ENCODE measurements at regions not wholly inside any gene's neighbourhood (a gene's known extent, or its start where the extent isn't known, plus 50 kb on each side); places are given as distances from the start of the nearest gene placed in this dataset.

GRCh38 chr20:58046311-58046710 lies 182.1 kb downstream of the ANKRD60 start:
- peaks cover 0 to 48% (median 8%) of the 10 kb centered on the region in 4 donors for H3K4me1 ChIP-seq
- DNase-seq (ENCODE audit: low spot score in 2 of 2): no peak
- WGBS, 2 donors: 88 to 94% methylated on average over 5 of the region's 5 CpGs
- no peaks in the 10 kb centered on the region for H3K36me3 ChIP-seq
- TF ChIP-seq CTCF (IDR thresholded peaks at IDR 0.05) (no peak), POLR2A (IDR thresholded peaks at IDR 0.05) (no peak), EP300 (IDR thresholded peaks at IDR 0.05) (no peak)
- H3K9me3 ChIP-seq: peaks cover 0 to 4% (median 0%) of the 10 kb centered on the region in 4 donors
- H3K27me3 ChIP-seq: no peaks in the 10 kb centered on the region
- H3K27ac ChIP-seq: no peak overlapping the region
- H3K4me3 ChIP-seq: no peak overlapping the region

- 87% methylated on average over 7 of the region's 7 CpGs for WGBS, 2 donors
- TF ChIP-seq CTCF (IDR thresholded peaks at IDR 0.05) (no peak), POLR2A (IDR thresholded peaks at IDR 0.05) (no peak), EP300 (IDR thresholded peaks at IDR 0.05) (no peak)
- no peak for DNase-seq (ENCODE audit: low spot score in 2 of 2)
- H3K4me1 ChIP-seq: peaks cover 0 to 48% (median 8%) of the 10 kb centered on the region in 4 donors
- no peak overlapping the region for H3K27ac ChIP-seq
- H3K27me3 ChIP-seq: no peaks in the 10 kb centered on the region
- H3K4me3 ChIP-seq: no peak overlapping the region
- H3K9me3 ChIP-seq: no peaks in the 10 kb centered on the region
- H3K36me3 ChIP-seq: no peaks in the 10 kb centered on the region
Observed at GRCh38 chr20:58045579-58045978, 182.9 kb downstream of the ANKRD60 start.

DNA sequence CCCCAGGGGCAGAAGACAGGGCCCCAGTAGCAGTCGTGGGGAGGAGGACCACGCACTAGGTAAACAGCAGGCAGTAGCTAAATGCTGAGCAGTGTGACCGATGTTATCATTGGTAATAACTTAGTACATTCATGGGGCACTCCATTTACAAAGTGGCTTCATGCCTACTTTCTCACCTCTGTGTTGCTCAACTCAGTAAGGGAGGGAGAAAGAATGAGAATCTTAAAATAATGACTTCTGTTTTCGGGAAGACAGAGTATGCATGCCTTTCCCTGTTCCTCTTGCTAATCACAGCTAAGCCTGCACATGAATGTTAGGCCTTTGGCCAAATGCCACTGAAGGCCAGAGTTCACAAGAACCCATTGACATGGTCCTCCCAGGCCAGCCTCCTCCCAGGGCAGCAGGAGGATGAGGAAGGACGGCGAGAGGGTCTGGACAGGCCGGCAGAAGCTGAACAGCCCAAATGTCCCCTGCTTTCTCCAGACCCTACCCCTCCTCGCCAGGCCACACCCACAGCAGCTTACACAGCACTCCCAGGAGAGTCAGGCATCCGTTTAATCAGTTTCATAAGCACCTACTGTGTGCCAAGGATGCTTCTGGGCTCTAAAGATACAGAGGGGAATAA lies 183.4 kb downstream of the ANKRD60 start:
- WGBS, 2 donors: 61 to 64% methylated on average over 9 of the region's 9 CpGs

DNA sequence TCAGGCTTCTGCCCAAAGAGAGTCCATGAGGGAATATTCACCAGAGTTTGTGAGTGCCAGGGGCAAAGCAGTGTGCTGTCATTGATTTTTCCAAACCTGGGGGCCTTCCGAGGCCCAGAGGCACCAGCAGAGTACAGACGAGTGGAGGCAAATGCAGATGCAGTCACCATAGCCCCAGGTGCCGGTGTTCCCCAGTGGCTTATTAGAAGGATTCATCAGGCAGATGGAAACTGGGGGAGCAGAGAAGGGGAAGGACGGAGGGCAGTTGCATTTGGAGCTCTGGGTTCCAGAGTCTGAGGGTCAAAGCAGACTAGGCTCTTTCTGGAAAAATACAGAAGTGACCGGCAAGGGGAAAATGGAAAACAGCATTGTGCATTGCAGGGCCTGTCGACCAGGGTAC lies 184.2 kb downstream of the ANKRD60 start:
- TF ChIP-seq EP300 (IDR thresholded peaks at IDR 0.05) (no peak), POLR2A (IDR thresholded peaks at IDR 0.05) (no peak), CTCF (IDR thresholded peaks at IDR 0.05) (no peak)

More for the DNA sequence above, 183.4 kb downstream of the ANKRD60 start:
- no peak for TF ChIP-seq POLR2A (IDR thresholded peaks at IDR 0.05)
- TF ChIP-seq EP300 (IDR thresholded peaks at IDR 0.05): no peak
- TF ChIP-seq CTCF (IDR thresholded peaks at IDR 0.05): no peak
- H3K27ac ChIP-seq: peak overlapping the region in 1 of 4 donors; percentile 4
- H3K4me1 ChIP-seq: peaks cover 0 to 51% (median 8%) of the 10 kb centered on the region in 4 donors
- no peak overlapping the region for H3K4me3 ChIP-seq
- H3K27me3 ChIP-seq: no peaks in the 10 kb centered on the region
- H3K36me3 ChIP-seq: no peaks in the 10 kb centered on the region
- H3K9me3 ChIP-seq: no peaks in the 10 kb centered on the region
- no peak for DNase-seq (ENCODE audit: low spot score in 2 of 2)

DNA sequence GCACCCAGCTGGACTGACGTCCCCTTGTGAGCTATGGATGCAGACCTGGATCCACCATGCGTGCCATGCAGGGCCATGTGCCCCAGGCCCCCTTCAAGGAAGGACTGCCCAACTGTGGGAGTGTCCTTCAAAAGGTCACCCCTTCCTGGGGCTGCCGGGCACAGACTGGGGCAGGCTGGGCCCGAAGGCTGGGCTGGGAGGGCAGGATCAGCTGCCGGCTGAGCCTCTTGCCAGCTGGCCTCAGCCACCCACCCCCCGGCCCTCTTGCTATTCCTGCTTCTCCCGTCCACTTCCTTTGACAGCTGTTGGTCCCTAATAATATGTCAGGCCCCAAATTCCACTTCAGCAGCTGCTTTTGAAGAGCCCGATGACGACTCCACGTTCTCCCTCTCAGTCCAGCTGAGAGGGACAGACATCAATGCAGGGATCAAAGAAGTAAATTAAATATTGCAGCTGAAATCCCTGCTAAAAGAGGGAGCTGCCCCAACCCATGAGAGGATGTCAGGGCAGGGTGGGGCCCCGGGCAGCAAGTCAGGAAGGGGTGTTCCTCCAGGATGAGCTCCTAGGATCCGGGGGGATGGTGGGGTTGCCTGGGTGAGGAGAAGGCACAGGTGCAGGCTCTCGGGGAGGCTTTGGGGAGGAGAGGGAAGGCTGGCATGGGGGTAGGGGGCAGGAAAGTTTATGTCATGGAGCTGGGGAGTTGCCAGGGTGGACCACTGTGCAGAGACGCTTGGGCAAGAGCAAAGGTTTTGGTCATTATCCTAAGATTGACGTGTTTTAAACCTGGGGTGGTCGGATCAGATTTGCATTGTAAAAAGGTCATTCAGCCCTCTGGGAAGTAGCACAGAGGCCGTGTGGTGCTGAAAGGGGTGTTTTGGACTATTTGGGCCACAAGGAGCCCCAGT lies 185.0 kb downstream of the ANKRD60 start:
- WGBS, 2 donors: 64 to 66% methylated on average over 14 to 17 of the region's 17 CpGs
- H3K4me3 ChIP-seq: no peak overlapping the region
- peak overlapping the region in 2 of 4 donors; percentile 60 to 65 for H3K27ac ChIP-seq
- no peaks in the 10 kb centered on the region for H3K9me3 ChIP-seq
- H3K4me1 ChIP-seq: peaks cover 0 to 63% (median 10%) of the 10 kb centered on the region in 4 donors
- DNase-seq (ENCODE audit: low spot score in 2 of 2): no peak
- TF ChIP-seq EP300 (IDR thresholded peaks at IDR 0.05) (no peak), CTCF (IDR thresholded peaks at IDR 0.05) (no peak), POLR2A (IDR thresholded peaks at IDR 0.05) (no peak)
- no peaks in the 10 kb centered on the region for H3K27me3 ChIP-seq
- H3K36me3 ChIP-seq: no peaks in the 10 kb centered on the region

More for the DNA sequence above, 184.2 kb downstream of the ANKRD60 start:
- H3K9me3 ChIP-seq: no peaks in the 10 kb centered on the region
- no peaks in the 10 kb centered on the region for H3K27me3 ChIP-seq
- 83 to 85% methylated on average over 6 of the region's 6 CpGs for WGBS, 2 donors
- peak overlapping the region in 1 of 4 donors; percentile 60 for H3K27ac ChIP-seq
- no peaks in the 10 kb centered on the region for H3K36me3 ChIP-seq
- H3K4me1 ChIP-seq: peaks cover 0 to 57% (median 9%) of the 10 kb centered on the region in 4 donors
- DNase-seq (ENCODE audit: low spot score in 2 of 2): no peak
- no peak overlapping the region for H3K4me3 ChIP-seq

Measured in tibial nerve (tissue), 4 donors.